ENCODE measurements at regions not wholly inside any gene's neighbourhood (a gene's known extent, or its start where the extent isn't known, plus 50 kb on each side); places are given as distances from the start of the nearest gene placed in this dataset.

DNA sequence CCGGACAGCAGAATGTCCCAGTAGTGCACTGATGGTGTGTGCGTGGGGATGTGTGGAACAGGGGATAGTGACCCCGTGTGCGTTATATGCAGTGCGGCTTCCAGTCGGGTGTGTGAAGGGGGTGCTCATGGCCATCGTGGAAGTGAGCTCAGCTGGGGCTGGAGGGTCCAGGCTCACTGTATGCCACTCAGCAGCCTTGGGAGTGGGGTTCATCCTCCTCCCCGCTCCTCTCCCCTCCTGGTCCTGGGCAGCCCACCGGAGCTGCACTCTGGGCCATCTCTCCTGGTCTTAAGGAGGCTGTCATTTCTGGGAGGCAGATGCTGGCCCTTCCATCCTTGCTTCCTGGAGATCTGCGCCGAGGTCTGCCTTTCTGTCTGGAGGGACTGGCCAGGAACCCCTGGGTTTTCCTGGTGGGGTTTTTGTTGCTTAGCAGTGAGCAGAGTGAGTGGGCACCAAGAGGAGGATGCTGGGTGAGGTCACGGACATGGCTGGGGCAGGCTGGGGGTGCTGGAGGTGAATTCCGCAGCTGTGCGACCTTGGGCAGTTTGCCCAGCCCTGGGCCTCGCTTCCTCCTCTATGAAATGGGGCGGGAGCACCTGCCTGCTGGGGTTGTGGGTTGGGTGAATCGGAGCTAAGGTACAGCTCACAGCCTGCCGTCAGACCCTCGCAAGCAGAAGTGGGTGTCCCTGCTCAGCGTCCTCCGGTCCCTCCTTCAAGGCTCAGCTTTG, 164.1 kb downstream of the SEC14L1 start:
- H3K9me3 ChIP-seq (ENCODE audit: control insufficient read depth, low read length) = no peaks in the 10 kb centered on the region
- WGBS, 2 donors = 92 to 95% methylated on average over 21 of the region's 21 CpGs
- H3K4me1 ChIP-seq (ENCODE audit: control insufficient read depth in 1 of 2, insufficient read depth in 2 of 2, low read length in 2 of 2) = no peaks in the 10 kb centered on the region
- no peak for ATAC-seq (ENCODE audit: low FRiP score)
- H3K36me3 ChIP-seq (ENCODE audit: control insufficient read depth in 1 of 2, insufficient read depth in 2 of 2, low read length in 1 of 2) = no peaks in the 10 kb centered on the region
- no peak for DNase-seq
- no peaks in the 10 kb centered on the region for H3K27me3 ChIP-seq (ENCODE audit: control insufficient read depth in 1 of 2, insufficient read depth in 2 of 2, low read length in 1 of 2)
- no peak overlapping the region for H3K4me3 ChIP-seq (ENCODE audit: low read length in 2 of 2)
- intact Hi-C loops (cut with DNase I) = no loop called here
- no peak overlapping the region for H3K27ac ChIP-seq (ENCODE audit: low read depth in 1 of 2, low read length in 2 of 2)

DNA sequence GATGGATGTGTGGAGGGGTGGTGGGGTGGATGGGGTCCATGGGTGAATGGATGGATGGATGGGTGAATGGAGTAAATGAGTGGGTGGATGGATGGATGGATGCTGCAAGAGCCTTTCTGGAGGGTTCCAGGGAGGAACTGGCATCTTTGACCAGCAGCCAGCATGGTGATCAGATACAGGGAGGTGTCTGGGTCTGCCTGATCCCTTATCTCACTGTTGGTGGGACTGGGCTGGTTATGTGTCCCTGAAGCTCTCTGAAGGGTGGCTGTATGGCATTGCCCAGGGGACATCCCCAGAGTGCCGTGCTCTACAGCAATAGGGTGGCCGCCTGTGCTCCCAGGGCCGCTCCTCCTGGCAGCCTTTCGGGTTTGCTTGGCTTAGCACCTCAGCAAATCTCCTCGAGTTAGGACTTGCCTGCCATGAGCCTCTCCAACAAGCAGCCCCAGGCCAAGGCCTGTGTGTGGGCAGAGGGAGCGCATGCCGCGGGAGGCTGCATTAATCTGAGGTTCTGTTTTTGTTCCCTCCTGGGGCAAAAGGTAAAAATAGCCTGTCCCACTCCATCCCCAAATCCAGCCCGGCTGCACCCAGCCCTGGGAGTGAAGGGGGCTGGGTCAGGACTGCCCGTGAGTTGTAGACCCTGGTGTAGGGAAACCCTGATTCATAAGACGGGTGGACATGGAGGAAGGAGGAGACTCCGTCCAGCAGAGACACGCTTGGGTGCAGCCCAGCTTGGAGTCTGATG, 165.4 kb downstream of the SEC14L1 start:
- intact Hi-C loops (cut with DNase I) = no loop called here
- WGBS, 2 donors = 94 to 95% methylated on average over 13 of the region's 13 CpGs
- DNase-seq (no peak), ATAC-seq (ENCODE audit: low FRiP score) (no peak)
- Histone ChIP-seq H3K27ac (ENCODE audit: low read depth in 1 of 2, low read length in 2 of 2) (no peak overlapping the region), H3K9me3 (ENCODE audit: control insufficient read depth, low read length) (no peaks in the 10 kb centered on the region), H3K4me1 (ENCODE audit: control insufficient read depth in 1 of 2, insufficient read depth in 2 of 2, low read length in 2 of 2) (no peaks in the 10 kb centered on the region), H3K4me3 (ENCODE audit: low read length in 2 of 2) (no peak overlapping the region), H3K27me3 (ENCODE audit: control insufficient read depth in 1 of 2, insufficient read depth in 2 of 2, low read length in 1 of 2) (no peaks in the 10 kb centered on the region), H3K36me3 (ENCODE audit: control insufficient read depth in 1 of 2, insufficient read depth in 2 of 2, low read length in 1 of 2) (no peaks in the 10 kb centered on the region)

- 92 to 94% methylated on average over 18 of the region's 18 CpGs for WGBS, 2 donors
- Histone ChIP-seq H3K36me3 (ENCODE audit: control insufficient read depth in 1 of 2, insufficient read depth in 2 of 2, low read length in 1 of 2) (no peaks in the 10 kb centered on the region), H3K27me3 (ENCODE audit: control insufficient read depth in 1 of 2, insufficient read depth in 2 of 2, low read length in 1 of 2) (no peaks in the 10 kb centered on the region), H3K27ac (ENCODE audit: low read depth in 1 of 2, low read length in 2 of 2) (no peak overlapping the region), H3K4me3 (ENCODE audit: low read length in 2 of 2) (no peak overlapping the region), H3K4me1 (ENCODE audit: control insufficient read depth in 1 of 2, insufficient read depth in 2 of 2, low read length in 2 of 2) (no peaks in the 10 kb centered on the region), H3K9me3 (ENCODE audit: control insufficient read depth, low read length) (no peaks in the 10 kb centered on the region)
- ATAC-seq (ENCODE audit: low FRiP score) = no peak
- no peak for DNase-seq
- intact Hi-C loops (cut with DNase I) = no loop called here
Measured at GRCh38 chr17:77306790-77307478, 166.2 kb downstream of the SEC14L1 start.

GRCh38 chr17:77307479-77308198, 166.9 kb downstream of the SEC14L1 start:
- H3K4me1 ChIP-seq (ENCODE audit: control insufficient read depth in 1 of 2, insufficient read depth in 2 of 2, low read length in 2 of 2) = no peaks in the 10 kb centered on the region
- no peaks in the 10 kb centered on the region for H3K27me3 ChIP-seq (ENCODE audit: control insufficient read depth in 1 of 2, insufficient read depth in 2 of 2, low read length in 1 of 2)
- no peak overlapping the region for H3K27ac ChIP-seq (ENCODE audit: low read depth in 1 of 2, low read length in 2 of 2)
- no peaks in the 10 kb centered on the region for H3K36me3 ChIP-seq (ENCODE audit: control insufficient read depth in 1 of 2, insufficient read depth in 2 of 2, low read length in 1 of 2)
- intact Hi-C loops (cut with DNase I) = no loop called here
- 45 to 50% methylated on average over 12 of the region's 12 CpGs for WGBS, 2 donors
- DNase-seq (no peak), ATAC-seq (ENCODE audit: low FRiP score) (no peak)
- no peaks in the 10 kb centered on the region for H3K9me3 ChIP-seq (ENCODE audit: control insufficient read depth, low read length)
- no peak overlapping the region for H3K4me3 ChIP-seq (ENCODE audit: low read length in 2 of 2)

DNA sequence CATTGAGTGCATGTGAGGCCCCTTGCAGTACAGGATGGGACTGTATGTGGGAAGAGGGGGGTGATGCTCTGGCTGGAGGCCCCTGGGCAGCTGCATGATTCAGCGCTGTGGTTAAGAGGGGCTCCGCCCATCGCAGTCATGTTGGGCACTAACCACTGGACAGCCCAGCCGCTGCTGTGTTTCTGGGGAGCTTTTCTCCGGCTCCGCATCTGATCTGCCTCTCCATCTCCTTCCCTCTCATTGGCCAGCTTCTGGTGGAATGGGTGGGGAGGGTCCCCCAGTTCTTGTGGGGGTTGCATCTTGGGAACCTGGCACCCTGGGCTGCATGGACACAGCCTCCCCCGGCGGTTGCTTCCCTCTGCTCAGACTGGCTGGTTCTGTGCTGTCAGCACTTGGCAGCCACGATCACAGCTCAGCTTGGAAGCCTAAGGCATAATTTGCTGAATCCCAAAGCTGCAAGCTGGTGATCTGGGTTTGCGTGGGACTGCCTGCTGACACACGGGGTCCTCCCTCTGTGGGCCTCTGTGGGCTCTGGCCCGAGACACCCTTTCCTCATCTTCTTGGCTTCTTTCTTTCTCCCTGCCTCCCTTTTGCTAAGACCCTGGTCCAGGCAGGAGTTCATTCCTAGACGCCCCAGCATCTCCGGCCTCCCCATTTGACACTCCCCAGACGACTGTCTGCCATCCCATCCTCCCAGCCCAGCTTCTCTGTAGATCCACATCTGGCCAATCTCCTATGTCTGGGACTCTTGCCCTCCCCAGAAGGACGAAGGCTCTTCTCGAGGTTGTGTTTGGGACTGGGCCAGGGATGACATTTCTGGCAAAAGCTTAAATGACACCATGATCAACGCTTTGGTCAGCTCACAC, 168.3 kb downstream of the SEC14L1 start:
- intact Hi-C loops (cut with DNase I) = no loop called here
- Histone ChIP-seq H3K4me3 (ENCODE audit: low read length in 2 of 2) (no peak overlapping the region), H3K27ac (ENCODE audit: low read depth in 1 of 2, low read length in 2 of 2) (no peak overlapping the region), H3K9me3 (ENCODE audit: control insufficient read depth, low read length) (no peaks in the 10 kb centered on the region), H3K4me1 (ENCODE audit: control insufficient read depth in 1 of 2, insufficient read depth in 2 of 2, low read length in 2 of 2) (no peaks in the 10 kb centered on the region), H3K27me3 (ENCODE audit: control insufficient read depth in 1 of 2, insufficient read depth in 2 of 2, low read length in 1 of 2) (no peaks in the 10 kb centered on the region), H3K36me3 (ENCODE audit: control insufficient read depth in 1 of 2, insufficient read depth in 2 of 2, low read length in 1 of 2) (no peaks in the 10 kb centered on the region)
- WGBS, 2 donors = 39 to 48% methylated on average over 18 of the region's 18 CpGs
- peak in 1 of 2 donors; percentile 76 for DNase-seq
- no peak for ATAC-seq (ENCODE audit: low FRiP score)

- no peak for ATAC-seq (ENCODE audit: low FRiP score)
- intact Hi-C loops (cut with DNase I) = no loop called here
- no peak for DNase-seq
Measured at GRCh38 chr17:77310336-77310735, 169.6 kb downstream of the SEC14L1 start.

GRCh38 chr17:77311371-77311981, 170.7 kb downstream of the SEC14L1 start:
- ATAC-seq (ENCODE audit: low FRiP score) (no peak), DNase-seq (peak; percentile 44 to 57)
- Histone ChIP-seq H3K36me3 (ENCODE audit: control insufficient read depth in 1 of 2, insufficient read depth in 2 of 2, low read length in 1 of 2) (no peaks in the 10 kb centered on the region), H3K4me1 (ENCODE audit: control insufficient read depth in 1 of 2, insufficient read depth in 2 of 2, low read length in 2 of 2) (no peaks in the 10 kb centered on the region), H3K27me3 (ENCODE audit: control insufficient read depth in 1 of 2, insufficient read depth in 2 of 2, low read length in 1 of 2) (no peaks in the 10 kb centered on the region), H3K27ac (ENCODE audit: low read depth in 1 of 2, low read length in 2 of 2) (no peak overlapping the region), H3K9me3 (ENCODE audit: control insufficient read depth, low read length) (no peaks in the 10 kb centered on the region), H3K4me3 (ENCODE audit: low read length in 2 of 2) (no peak overlapping the region)
- intact Hi-C loops (cut with DNase I) = no loop called here
- WGBS, 2 donors = 86 to 97% methylated on average over 15 of the region's 15 CpGs

More at GRCh38 chr17:77310336-77310735, 169.6 kb downstream of the SEC14L1 start:
- H3K9me3 ChIP-seq (ENCODE audit: control insufficient read depth, low read length) = no peaks in the 10 kb centered on the region
- no peaks in the 10 kb centered on the region for H3K4me1 ChIP-seq (ENCODE audit: control insufficient read depth in 1 of 2, insufficient read depth in 2 of 2, low read length in 2 of 2)
- H3K27ac ChIP-seq (ENCODE audit: low read depth in 1 of 2, low read length in 2 of 2) = no peak overlapping the region
- no peak overlapping the region for H3K4me3 ChIP-seq (ENCODE audit: low read length in 2 of 2)
- no peaks in the 10 kb centered on the region for H3K27me3 ChIP-seq (ENCODE audit: control insufficient read depth in 1 of 2, insufficient read depth in 2 of 2, low read length in 1 of 2)
- no peaks in the 10 kb centered on the region for H3K36me3 ChIP-seq (ENCODE audit: control insufficient read depth in 1 of 2, insufficient read depth in 2 of 2, low read length in 1 of 2)
- WGBS, 2 donors = 91 to 94% methylated on average over 19 of the region's 19 CpGs
